ENCODE measurements at regions not wholly inside any gene's neighbourhood (a gene's known extent, or its start where the extent isn't known, plus 50 kb on each side); places are given as distances from the start of the nearest gene placed in this dataset.
A peak's percentile ranks its signal among the peaks of the same experiment; 100 is the strongest.
"Not testable (repeated sequence)": the region's sequence is repeated elsewhere in the genome, so short reads cannot be mapped to it uniquely, and the experiment has no call there.

DNA sequence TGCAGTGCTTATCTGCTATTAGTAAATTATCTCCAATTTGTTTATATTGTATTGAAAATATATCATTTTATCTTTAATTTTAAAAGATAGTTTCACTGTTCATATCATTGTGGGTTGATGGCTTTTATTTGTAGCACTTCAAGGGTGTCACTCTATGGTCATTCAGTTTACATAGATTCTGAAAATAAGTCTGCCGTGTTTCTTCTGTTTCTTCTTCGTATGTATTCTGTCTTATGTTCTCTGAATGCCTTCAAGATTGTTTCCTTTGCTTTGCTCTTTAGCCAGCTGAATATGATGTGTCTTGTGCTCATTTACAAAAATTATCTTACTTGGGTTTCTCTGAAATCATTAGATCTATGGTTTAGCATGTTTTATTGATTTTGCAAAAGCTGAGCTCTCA, 359.9 kb downstream of the CYLC2 start:
- TF ChIP-seq TAF1 (IDR thresholded peaks at IDR 0.05; ENCODE audit: borderline replicate concordance, low read depth, low read length) (no peak), POLR2AphosphoS5 (IDR thresholded peaks at IDR 0.05; ENCODE audit: low read depth, low read length) (no peak), POLR2A (IDR thresholded peaks at IDR 0.05; ENCODE audit: low read depth, low read length) (no peak)
- no peak for FAIRE-seq
- no peak for DNase-seq (ENCODE audit: insufficient read length)

DNA sequence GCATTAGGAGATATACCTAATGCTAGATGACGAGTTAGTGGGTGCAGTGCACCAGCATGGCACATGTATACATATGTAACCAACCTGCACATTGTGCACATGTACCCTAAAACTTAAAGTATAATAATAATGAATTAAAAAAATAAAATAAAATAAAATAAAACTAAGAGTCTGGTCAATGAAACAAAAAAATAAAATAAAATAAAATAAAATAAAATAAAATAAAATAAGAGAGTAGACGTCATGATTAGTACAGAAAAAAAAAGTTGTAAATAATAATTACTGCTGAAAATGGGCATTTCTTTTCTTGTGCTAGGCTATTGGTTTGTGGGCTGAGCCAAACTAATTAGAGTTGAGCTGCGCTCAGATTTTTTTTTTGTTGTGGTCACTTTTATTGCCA, 362.8 kb downstream of the CYLC2 start:
- FAIRE-seq; DNase-seq (ENCODE audit: insufficient read length): not testable (repeated sequence)

DNA sequence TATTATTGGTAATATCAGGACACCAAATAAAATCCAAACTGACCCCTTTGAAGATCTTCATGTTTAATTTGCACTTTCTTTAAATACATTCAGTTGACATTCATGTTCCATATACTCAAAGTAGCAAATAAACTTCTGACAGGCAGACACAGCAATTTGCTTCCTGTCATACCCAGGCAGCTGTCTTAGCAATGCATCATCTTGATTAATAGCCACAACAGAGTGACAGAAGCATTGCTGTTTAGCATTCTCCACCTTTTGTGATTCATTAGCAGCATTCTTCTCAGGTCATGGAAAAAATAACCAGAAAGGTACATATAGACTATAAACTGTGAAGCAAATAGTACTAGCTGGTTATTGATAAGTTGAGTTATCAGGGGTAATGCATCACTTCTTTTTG, 366.8 kb downstream of the CYLC2 start:
- no peak for FAIRE-seq
- no peak for DNase-seq (ENCODE audit: insufficient read length)
- TF ChIP-seq POLR2A (IDR thresholded peaks at IDR 0.05; ENCODE audit: low read depth, low read length), result no peak

DNA sequence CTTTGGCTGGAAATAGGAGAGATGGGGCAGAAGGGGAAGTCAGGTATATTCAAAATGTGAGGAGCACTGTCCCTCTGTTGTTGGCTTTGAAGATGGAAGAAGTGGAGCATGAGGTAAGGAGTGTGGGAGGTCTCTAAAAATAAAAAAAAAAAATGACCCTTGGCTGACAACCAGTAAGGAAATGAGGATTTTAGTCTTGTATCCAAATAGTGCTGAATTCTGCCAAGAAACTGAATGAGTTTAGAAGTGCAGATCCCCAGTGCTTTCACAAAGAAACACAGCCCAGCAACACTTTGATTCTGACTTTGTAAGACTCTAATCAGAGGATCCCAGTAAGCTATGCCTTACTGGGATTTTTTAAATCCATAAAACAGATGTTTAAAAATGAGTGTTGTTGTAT, 367.9 kb downstream of the CYLC2 start:
- FAIRE-seq (no peak), DNase-seq (ENCODE audit: insufficient read length) (no peak)
- TF ChIP-seq POLR2AphosphoS5 (IDR thresholded peaks at IDR 0.05; ENCODE audit: low read depth, low read length) (no peak), TAF1 (IDR thresholded peaks at IDR 0.05; ENCODE audit: borderline replicate concordance, low read depth, low read length) (no peak), POLR2A (IDR thresholded peaks at IDR 0.05; ENCODE audit: low read depth, low read length) (no peak)

DNA sequence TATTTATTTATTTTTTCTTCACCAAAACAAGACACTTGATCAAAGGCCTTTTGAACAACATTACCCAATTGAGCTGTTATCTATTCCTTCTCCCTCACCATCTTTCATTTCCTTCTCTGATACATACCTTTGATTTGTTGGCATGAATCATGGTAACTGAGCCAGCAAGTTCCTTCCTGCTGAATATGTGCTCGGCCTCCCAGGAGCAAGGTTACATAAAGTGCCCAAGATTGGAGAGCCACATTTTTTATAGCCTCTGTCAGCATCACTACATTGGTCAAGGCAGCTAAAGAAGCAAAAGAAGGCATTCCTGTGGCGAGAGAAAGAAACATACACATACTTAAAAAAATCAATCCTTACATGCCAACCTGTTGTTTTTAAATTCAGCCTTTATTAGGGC, 369.6 kb downstream of the CYLC2 start:
- DNase-seq (ENCODE audit: insufficient read length) (no peak), FAIRE-seq (no peak)
- TF ChIP-seq POLR2AphosphoS5 (IDR thresholded peaks at IDR 0.05; ENCODE audit: low read depth, low read length) (no peak), POLR2A (IDR thresholded peaks at IDR 0.05; ENCODE audit: low read depth, low read length) (no peak), TAF1 (IDR thresholded peaks at IDR 0.05; ENCODE audit: borderline replicate concordance, low read depth, low read length) (no peak)

DNA sequence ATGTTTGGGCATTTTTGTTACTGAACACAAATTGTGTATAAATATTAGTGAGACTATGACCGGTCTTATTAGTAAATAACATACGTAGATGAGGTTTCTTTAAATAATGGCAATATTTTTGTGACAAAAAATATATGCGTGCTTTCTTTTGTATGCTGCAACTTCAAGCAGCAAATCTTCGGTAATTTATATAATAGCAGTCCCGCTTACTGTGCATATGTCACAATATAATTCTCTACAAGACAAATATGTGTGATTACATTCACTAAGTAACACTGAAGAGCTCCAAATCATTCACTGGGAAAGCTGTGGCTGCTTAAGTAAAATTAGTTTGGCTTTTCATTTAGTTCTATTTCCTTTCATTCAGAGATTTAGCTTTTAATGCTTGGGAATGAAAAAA, 376.0 kb downstream of the CYLC2 start:
- no peak for TF ChIP-seq POLR2A (IDR thresholded peaks at IDR 0.05; ENCODE audit: low read depth, low read length)
- TF ChIP-seq POLR2AphosphoS5 (IDR thresholded peaks at IDR 0.05; ENCODE audit: low read depth, low read length), result no peak
- no peak for FAIRE-seq

DNA sequence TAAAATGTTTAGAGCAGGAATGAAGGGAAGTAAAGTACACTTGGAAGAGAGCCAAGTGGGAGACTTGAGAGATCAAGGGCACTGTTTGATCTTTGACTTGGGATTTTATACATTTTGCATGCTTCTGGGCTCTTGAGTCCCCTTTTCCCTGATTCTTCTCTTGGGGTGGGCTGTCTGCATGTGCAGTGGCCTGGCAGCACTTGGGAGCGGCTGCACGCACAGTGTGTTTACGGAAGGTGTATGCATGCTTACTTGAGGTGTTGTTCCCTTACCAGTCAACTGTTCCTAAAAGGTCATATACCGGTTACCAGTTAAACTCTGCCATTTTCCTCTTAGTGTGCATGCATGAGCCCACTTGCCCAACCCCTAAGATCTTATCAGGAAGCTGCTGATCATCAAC, 377.7 kb downstream of the CYLC2 start:
- DNase-seq (ENCODE audit: insufficient read length) (no peak), FAIRE-seq (no peak)

More for the DNA sequence above, 376.0 kb downstream of the CYLC2 start:
- DNase-seq (ENCODE audit: insufficient read length), result no peak

DNA sequence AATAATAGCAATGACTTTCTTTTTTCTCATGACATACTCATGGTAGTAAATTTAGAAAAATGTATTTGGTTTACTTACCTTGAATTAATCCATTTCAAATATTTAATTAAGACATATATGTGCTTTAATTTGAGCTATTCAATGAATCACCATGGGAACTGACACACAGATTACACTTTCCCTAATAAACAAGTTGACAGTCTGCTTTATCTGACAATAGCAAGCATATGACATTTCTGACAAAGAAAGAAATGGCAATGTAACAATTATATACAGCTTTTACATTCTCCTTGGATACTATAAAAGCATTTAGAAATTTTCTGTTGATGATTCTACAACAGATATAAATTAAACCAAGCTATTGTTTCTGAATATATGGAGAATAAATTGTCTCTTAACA, 382.5 kb downstream of the CYLC2 start:
- no peak for TF ChIP-seq POLR2AphosphoS5 (IDR thresholded peaks at IDR 0.05; ENCODE audit: low read depth, low read length)
- no peak for FAIRE-seq

More for the DNA sequence above, 377.7 kb downstream of the CYLC2 start:
- TF ChIP-seq POLR2AphosphoS5 (IDR thresholded peaks at IDR 0.05; ENCODE audit: low read depth, low read length), result no peak
- no peak for TF ChIP-seq TAF1 (IDR thresholded peaks at IDR 0.05; ENCODE audit: borderline replicate concordance, low read depth, low read length)
- TF ChIP-seq POLR2A (IDR thresholded peaks at IDR 0.05; ENCODE audit: low read depth, low read length), result no peak

DNA sequence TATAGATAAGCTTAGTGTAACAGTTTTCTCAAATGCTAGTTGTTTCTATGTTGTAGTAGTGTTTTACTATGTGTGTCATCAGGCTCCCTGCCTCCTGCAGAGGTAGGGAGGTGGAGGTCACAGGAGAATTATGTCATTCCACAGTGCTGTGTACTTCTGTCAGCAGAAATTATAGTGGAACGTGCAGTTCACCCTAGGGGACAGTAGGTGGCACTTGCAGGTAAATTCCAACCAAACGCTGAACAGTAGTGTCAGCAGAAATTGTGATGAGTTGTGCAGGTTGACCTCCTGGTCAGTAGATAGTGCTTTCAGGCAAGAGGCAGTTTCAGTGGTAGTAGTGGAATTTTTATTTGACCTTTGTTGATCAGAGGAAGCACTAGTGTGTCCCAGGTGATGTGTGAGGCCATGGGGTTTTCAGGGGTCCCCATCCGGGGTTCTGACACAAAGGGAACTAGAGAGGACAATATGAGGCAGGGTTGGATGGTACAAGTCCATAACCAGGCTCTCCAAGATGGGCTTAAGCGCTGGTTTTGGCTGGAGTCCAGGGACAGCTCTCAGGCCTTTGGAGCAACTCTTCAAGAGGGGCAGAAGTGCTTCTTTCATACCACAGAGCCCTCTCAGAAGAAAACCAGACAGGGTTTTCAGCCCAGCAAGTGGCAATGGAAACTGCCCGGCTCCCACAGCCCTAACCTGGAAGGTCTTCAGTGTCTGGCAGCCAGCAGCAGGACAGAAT, 402.9 kb downstream of the CYLC2 start:
- no peak for TF ChIP-seq TAF1 (IDR thresholded peaks at IDR 0.05; ENCODE audit: borderline replicate concordance, low read depth, low read length)
- TF ChIP-seq POLR2A (IDR thresholded peaks at IDR 0.05; ENCODE audit: low read depth, low read length), result no peak
- no peak for TF ChIP-seq POLR2AphosphoS5 (IDR thresholded peaks at IDR 0.05; ENCODE audit: low read depth, low read length)
- FAIRE-seq (peak; percentile 78), DNase-seq (ENCODE audit: insufficient read length) (no peak)

More for the DNA sequence above, 382.5 kb downstream of the CYLC2 start:
- DNase-seq (ENCODE audit: insufficient read length), result no peak

DNA sequence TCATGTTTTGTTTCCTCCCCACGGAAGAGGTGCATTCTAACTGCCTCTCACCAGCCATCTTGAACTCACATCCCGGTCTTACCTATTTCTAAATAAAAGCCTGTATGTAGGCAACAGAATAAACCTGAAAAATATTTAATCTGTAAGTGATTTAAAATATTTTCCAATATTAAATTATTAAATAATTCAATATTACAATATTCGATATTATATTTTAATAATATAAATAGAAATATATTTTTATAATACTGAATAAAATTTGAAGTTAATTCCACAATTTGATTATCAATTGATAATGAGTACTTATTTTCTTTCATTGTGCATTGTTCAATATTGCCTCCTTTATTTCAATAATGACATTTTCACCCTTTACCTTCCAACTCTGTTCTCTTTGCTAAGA, 404.4 kb downstream of the CYLC2 start:
- TF ChIP-seq TAF1 (IDR thresholded peaks at IDR 0.05; ENCODE audit: borderline replicate concordance, low read depth, low read length) (no peak), POLR2A (IDR thresholded peaks at IDR 0.05; ENCODE audit: low read depth, low read length) (no peak), POLR2AphosphoS5 (IDR thresholded peaks at IDR 0.05; ENCODE audit: low read depth, low read length) (no peak)
- no peak for FAIRE-seq

DNA sequence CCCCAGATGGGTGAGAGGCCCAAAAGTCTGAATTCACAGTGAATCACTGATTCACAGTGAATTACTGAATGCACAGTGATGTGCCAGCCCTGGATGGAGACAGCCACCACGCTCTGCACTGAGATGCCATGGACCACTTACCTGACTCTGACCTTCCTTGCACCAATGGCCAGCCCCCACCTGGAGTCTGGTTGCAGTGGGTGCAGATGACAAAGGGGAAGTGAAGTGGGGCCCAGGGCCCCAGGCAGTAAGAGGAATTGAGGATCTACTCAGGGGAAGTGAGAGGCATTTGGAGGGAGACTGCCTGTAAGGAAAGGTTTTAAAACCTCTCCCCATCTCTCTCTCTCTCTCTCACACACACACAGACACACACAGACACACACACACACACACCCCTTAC, 412.1 kb downstream of the CYLC2 start:
- TF ChIP-seq POLR2AphosphoS5 (IDR thresholded peaks at IDR 0.05; ENCODE audit: low read depth, low read length), result no peak
- no peak for TF ChIP-seq TAF1 (IDR thresholded peaks at IDR 0.05; ENCODE audit: borderline replicate concordance, low read depth, low read length)
- no peak for TF ChIP-seq POLR2A (IDR thresholded peaks at IDR 0.05; ENCODE audit: low read depth, low read length)
- no peak for FAIRE-seq
- no peak for DNase-seq (ENCODE audit: insufficient read length)

More for the DNA sequence above, 404.4 kb downstream of the CYLC2 start:
- DNase-seq (ENCODE audit: insufficient read length), result no peak

DNA sequence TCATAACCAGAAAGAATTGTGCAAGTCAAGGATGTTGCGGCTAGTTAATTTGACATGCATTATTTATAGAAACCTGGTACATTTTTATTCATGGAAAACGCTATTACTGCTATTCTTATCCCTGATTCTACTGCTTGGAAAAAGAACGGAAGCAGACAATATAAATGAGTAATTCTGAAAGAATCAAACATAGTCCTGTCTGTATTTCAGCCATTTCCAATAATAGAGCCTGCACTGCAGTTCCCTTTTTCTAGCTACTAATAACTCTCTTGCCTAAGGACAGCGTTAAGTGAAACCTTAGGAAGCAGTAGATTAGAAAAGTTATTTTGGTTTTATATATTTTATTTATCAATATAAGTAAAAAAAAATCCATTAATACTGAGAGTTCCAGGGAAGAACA, 414.9 kb downstream of the CYLC2 start:
- DNase-seq (ENCODE audit: insufficient read length), result no peak
- TF ChIP-seq POLR2AphosphoS5 (IDR thresholded peaks at IDR 0.05; ENCODE audit: low read depth, low read length) (no peak), POLR2A (IDR thresholded peaks at IDR 0.05; ENCODE audit: low read depth, low read length) (no peak), TAF1 (IDR thresholded peaks at IDR 0.05; ENCODE audit: borderline replicate concordance, low read depth, low read length) (no peak)
- no peak for FAIRE-seq

DNA sequence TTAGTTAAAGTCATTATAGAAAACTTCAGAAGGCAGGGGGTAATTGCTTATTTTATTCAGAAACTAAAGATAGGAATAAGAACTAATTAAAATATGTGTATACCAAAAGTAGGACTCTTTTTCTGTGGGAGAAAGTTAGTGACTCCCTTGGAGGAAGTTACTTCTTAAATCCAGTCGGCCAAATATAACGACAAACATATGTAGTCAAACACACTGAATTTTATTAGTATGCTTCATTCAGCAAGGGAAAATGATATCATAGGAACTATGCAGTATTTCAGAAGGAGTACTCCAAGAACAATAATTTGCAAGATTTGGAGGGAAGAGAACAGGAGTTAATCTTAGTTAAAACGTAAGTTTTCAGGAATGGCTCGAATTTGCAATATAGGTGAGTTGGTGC, 432.6 kb downstream of the CYLC2 start:
- no peak for TF ChIP-seq TAF1 (IDR thresholded peaks at IDR 0.05; ENCODE audit: borderline replicate concordance, low read depth, low read length)
- no peak for TF ChIP-seq POLR2AphosphoS5 (IDR thresholded peaks at IDR 0.05; ENCODE audit: low read depth, low read length)
- no peak for TF ChIP-seq POLR2A (IDR thresholded peaks at IDR 0.05; ENCODE audit: low read depth, low read length)
- no peak for DNase-seq (ENCODE audit: insufficient read length)
- FAIRE-seq, result no peak
